ENCODE measurements at regions not wholly inside any gene's neighbourhood (a gene's known extent, or its start where the extent isn't known, plus 50 kb on each side); places are given as distances from the start of the nearest gene placed in this dataset.

GRCh38 chr21:27275294-27275927 is 308.5 kb upstream of the ADAMTS5 start:
- Histone ChIP-seq H3K9me3 (no peaks in the 10 kb centered on the region), H3K27ac (peak overlapping the region in 1 of 5 donors; percentile 12), H3K4me3 (no peak overlapping the region), H3K4me1 (peaks cover 3 to 14% (median 8%) of the 10 kb centered on the region in 4 donors), H3K27me3 (no peaks in the 10 kb centered on the region), H3K36me3 (no peaks in the 10 kb centered on the region)
- no peak for DNase-seq
- 24 to 48% (median 36%) methylated on average over 1 of the region's 1 CpG for WGBS, 5 donors
- TF ChIP-seq CTCF (IDR thresholded peaks at IDR 0.05): no peak
- TF ChIP-seq EP300 (IDR thresholded peaks at IDR 0.05): no peak
- TF ChIP-seq POLR2AphosphoS5 (IDR thresholded peaks at IDR 0.05): no peak
- no peak for TF ChIP-seq POLR2A (IDR thresholded peaks at IDR 0.05)
- intact Hi-C loops (cut with DNase I; ENCODE audit: low total_unique reads): no loop called here

GRCh38 chr21:27269644-27270043 is 302.8 kb upstream of the ADAMTS5 start:
- no peaks in the 10 kb centered on the region for H3K9me3 ChIP-seq
- no peak for DNase-seq
- TF ChIP-seq POLR2AphosphoS5 (IDR thresholded peaks at IDR 0.05): peak in 1 of 3 donors; percentile 11
- TF ChIP-seq EP300 (IDR thresholded peaks at IDR 0.05): no peak
- TF ChIP-seq POLR2A (IDR thresholded peaks at IDR 0.05): no peak
- no peak for TF ChIP-seq CTCF (IDR thresholded peaks at IDR 0.05)
- no peaks in the 10 kb centered on the region for H3K4me1 ChIP-seq
- intact Hi-C loops (cut with DNase I; ENCODE audit: low total_unique reads): no loop called here
- no peak overlapping the region for H3K4me3 ChIP-seq
- H3K27me3 ChIP-seq: no peaks in the 10 kb centered on the region
- H3K36me3 ChIP-seq: no peaks in the 10 kb centered on the region
- H3K27ac ChIP-seq: peak overlapping the region in 2 of 5 donors; percentile 9 to 39

- no peaks in the 10 kb centered on the region for H3K9me3 ChIP-seq
- peak overlapping the region in 1 of 5 donors; percentile 30 for H3K27ac ChIP-seq
- no peaks in the 10 kb centered on the region for H3K27me3 ChIP-seq
- DNase-seq: no peak
- TF ChIP-seq POLR2A (IDR thresholded peaks at IDR 0.05) (no peak), CTCF (IDR thresholded peaks at IDR 0.05) (no peak), EP300 (IDR thresholded peaks at IDR 0.05) (no peak), POLR2AphosphoS5 (IDR thresholded peaks at IDR 0.05) (no peak)
- intact Hi-C loops (cut with DNase I; ENCODE audit: low total_unique reads): no loop called here
- H3K36me3 ChIP-seq: no peaks in the 10 kb centered on the region
- no peaks in the 10 kb centered on the region for H3K4me1 ChIP-seq
- no peak overlapping the region for H3K4me3 ChIP-seq
- WGBS, 5 donors: 53 to 68% (median 56%) methylated on average over 2 of the region's 2 CpGs
Measured at GRCh38 chr21:27268290-27268689, 301.4 kb upstream of the ADAMTS5 start.

- H3K36me3 ChIP-seq: no peaks in the 10 kb centered on the region
- intact Hi-C loops (cut with DNase I; ENCODE audit: low total_unique reads): no loop called here
- WGBS, 5 donors: 80 to 88% (median 84%) methylated on average over 2 of the region's 2 CpGs
- no peak overlapping the region for H3K27ac ChIP-seq
- H3K4me3 ChIP-seq: no peak overlapping the region
- no peak for TF ChIP-seq EP300 (IDR thresholded peaks at IDR 0.05)
- TF ChIP-seq CTCF (IDR thresholded peaks at IDR 0.05): no peak
- no peak for TF ChIP-seq POLR2AphosphoS5 (IDR thresholded peaks at IDR 0.05)
- TF ChIP-seq POLR2A (IDR thresholded peaks at IDR 0.05): no peak
- no peaks in the 10 kb centered on the region for H3K4me1 ChIP-seq
- no peaks in the 10 kb centered on the region for H3K27me3 ChIP-seq
- H3K9me3 ChIP-seq: no peaks in the 10 kb centered on the region
- DNase-seq: peak in 1 of 2 donors; percentile 14
Measured at GRCh38 chr21:27265949-27266348, 299.1 kb upstream of the ADAMTS5 start.
